Upper lobe of right lung (tissue), 1 donor: ENCODE measurements at regions not wholly inside any gene's neighbourhood (a gene's known extent, or its start where the extent isn't known, plus 50 kb on each side); places are given as distances from the start of the nearest gene placed in this dataset.
"Not testable (repeated sequence)": the region's sequence is repeated elsewhere in the genome, so short reads cannot be mapped to it uniquely, and the experiment has no call there.

Experiments
- ATAC-seq: fragments of 200-7000 bp; cut with Tn5 transposase; one replicate; pipeline ENCODE4 v1.9.1; 2020; ENCODE audit warnings: mild to moderate bottlenecking, moderate library complexity
- DNase-seq: peaks from one replicate; pipeline ENCODE4 v3.0.0-alpha.2; 2020
- H3K27ac ChIP-seq: fragments of 200-600 bp; one replicate; pipeline ENCODE4 v1.8.0; 2022
- H3K27me3 ChIP-seq: fragments of 200-600 bp; one replicate; pipeline ENCODE4 v1.8.0; 2022; ENCODE audit warnings: mild to moderate bottlenecking
- H3K36me3 ChIP-seq: fragments of 200-600 bp; one replicate; pipeline ENCODE4 v1.8.0; 2022
- H3K4me1 ChIP-seq: fragments of 200-600 bp; one replicate; pipeline ENCODE4 v1.8.0; 2022
- H3K4me3 ChIP-seq: fragments of 200-600 bp; one replicate; pipeline ENCODE4 v1.8.0; 2022; ENCODE audit warnings: mild to moderate bottlenecking
- H3K9me3 ChIP-seq: fragments of 200-600 bp; one replicate; pipeline ENCODE4 v1.8.0; 2022
- CTCF ChIP-seq: fragments of 200-600 bp; IDR thresholded peaks from one replicate; pipeline ENCODE4 v1.8.0; 2022; ENCODE audit warnings: antibody characterized with exemption
- intact Hi-C: fragments of 100-400 bp; cut with DNase I; formaldehyde crosslinking; loops from one replicate; pipeline ENCODE4 v1.11.0; 2022
- donor health status: DM: no; HTN: yes; CAD: no; lungs with severe emphysema.

- H3K4me1 ChIP-seq = no peaks in the 10 kb centered on the region
- DNase-seq = no peak
- no peak overlapping the region for H3K27ac ChIP-seq
- peaks cover 8% of the 10 kb centered on the region for H3K27me3 ChIP-seq
- no peak for TF ChIP-seq CTCF
- no peaks in the 10 kb centered on the region for H3K36me3 ChIP-seq
- no peaks in the 10 kb centered on the region for H3K9me3 ChIP-seq
- intact Hi-C loops = no loop called here
- no peak for ATAC-seq
- no peak overlapping the region for H3K4me3 ChIP-seq
Observed at GRCh38 chr15:69766156-69766555, 313.5 kb downstream of the RPLP1 start.

- intact Hi-C loops = no loop called here
- Histone ChIP-seq H3K27me3 (peaks cover 8% of the 10 kb centered on the region), H3K36me3 (no peaks in the 10 kb centered on the region), H3K4me3 (no peak overlapping the region), H3K9me3 (no peaks in the 10 kb centered on the region), H3K27ac (no peak overlapping the region), H3K4me1 (no peaks in the 10 kb centered on the region)
- ATAC-seq (no peak), DNase-seq (no peak)
- no peak for TF ChIP-seq CTCF
Observed at GRCh38 chr15:69767191-69767590, 314.6 kb downstream of the RPLP1 start.

GRCh38 chr15:69769336-69769735, 316.7 kb downstream of the RPLP1 start:
- H3K4me3 ChIP-seq, DNase-seq, H3K4me1 ChIP-seq, H3K36me3 ChIP-seq, H3K27me3 ChIP-seq, H3K9me3 ChIP-seq, intact Hi-C loops, ATAC-seq, H3K27ac ChIP-seq: not testable (repeated sequence)

GRCh38 chr15:69774258-69774657, 321.6 kb downstream of the RPLP1 start:
- H3K27me3 ChIP-seq, DNase-seq, H3K4me1 ChIP-seq, intact Hi-C loops, ATAC-seq, H3K27ac ChIP-seq, H3K36me3 ChIP-seq, H3K9me3 ChIP-seq, H3K4me3 ChIP-seq: not testable (repeated sequence)

- DNase-seq, H3K36me3 ChIP-seq, H3K4me3 ChIP-seq, H3K9me3 ChIP-seq, intact Hi-C loops, H3K4me1 ChIP-seq, H3K27me3 ChIP-seq, ATAC-seq, H3K27ac ChIP-seq: not testable (repeated sequence)
Observed at GRCh38 chr15:69774711-69775110, 322.1 kb downstream of the RPLP1 start.

GRCh38 chr15:69777356-69777755, 320.4 kb downstream of the TLE3 start:
- Histone ChIP-seq H3K27ac (no peak overlapping the region), H3K27me3 (no peaks in the 10 kb centered on the region), H3K4me1 (no peaks in the 10 kb centered on the region), H3K4me3 (no peak overlapping the region), H3K9me3 (no peaks in the 10 kb centered on the region), H3K36me3 (no peaks in the 10 kb centered on the region)
- intact Hi-C loops = no loop called here
- no peak for TF ChIP-seq CTCF
- DNase-seq (no peak), ATAC-seq (no peak)

GRCh38 chr15:69780374-69780773, 317.3 kb downstream of the TLE3 start:
- no peaks in the 10 kb centered on the region for H3K27me3 ChIP-seq
- no peaks in the 10 kb centered on the region for H3K36me3 ChIP-seq
- H3K27ac ChIP-seq = no peak overlapping the region
- ATAC-seq = no peak
- intact Hi-C loops = no loop called here
- no peaks in the 10 kb centered on the region for H3K4me1 ChIP-seq
- H3K9me3 ChIP-seq = no peaks in the 10 kb centered on the region
- no peak for TF ChIP-seq CTCF
- H3K4me3 ChIP-seq = no peak overlapping the region
- DNase-seq = no peak
